GM12878 (cell line): ENCODE measurements at regions not wholly inside any gene's neighbourhood (a gene's known extent, or its start where the extent isn't known, plus 50 kb on each side); places are given as distances from the start of the nearest gene placed in this dataset.

ENCODE experiments used
- ATAC-seq: fragments of 200-7000 bp; cut with Tn5 transposase; 3 replicates; pipeline ENCODE4 v1.9.1; 2020; ENCODE audit warnings: mild to moderate bottlenecking, moderate library complexity
- BruUV-seq: library from RNA; stranded (reverse); fragments of 400-500 nt; replicated peaks from 2 replicates; lab custom pipeline; 2021; lab: Mats Ljungman, UMichigan
- CTCF ChIA-PET: fragments of 300-600 bp; sonication (Branson Sonifier 250); formaldehyde crosslinking; extraction: SDS; loops from one replicate; lab custom pipeline; 2021; ENCODE audit warnings: inconsistent platforms; lab: Yijun Ruan, JAX
- POLR2A ChIA-PET: fragments of 350-600 bp; formaldehyde crosslinking; extraction: SDS; loops from one replicate; lab custom pipeline; 2021; ENCODE audit warnings: inconsistent platforms; lab: Charles Lee
- RAD21 ChIA-PET: fragments of 300-600 bp; sonication (Branson Sonifier 250); formaldehyde crosslinking; loops from one replicate; lab custom pipeline; 2023; ENCODE audit warnings: antibody characterized with exemption; ENCODE audit not compliant: unreplicated experiment; lab: Charles Lee
- SMC1A ChIA-PET: fragments of 300-600 bp; sonication (Branson Sonifier 250); formaldehyde crosslinking; loops from one replicate; lab custom pipeline; 2023; ENCODE audit not compliant: unreplicated experiment, uncharacterized antibody; lab: Charles Lee
- DNase-seq: peaks from one replicate; pipeline ENCODE4 v3.0.0-alpha.2; 2011; ENCODE audit warnings: low read depth, low spot score
- FAIRE-seq: peaks from 3 replicates; lab custom pipeline; 2011; peaks lifted over from hg19 to GRCh38; lab: Jason Lieb, UNC
- H2AFZ ChIP-seq: 2 replicates; pipeline ENCODE4 v1.6.0; 2011; ENCODE audit warnings: low read depth, low read length, control low read depth; ENCODE audit not compliant: control insufficient read depth
- H3K27ac ChIP-seq: 2 replicates; pipeline ENCODE4 v1.5.1; 2011; ENCODE audit warnings: control low read depth; ENCODE audit not compliant: control insufficient read depth, insufficient read depth
- H3K27me3 ChIP-seq, 2 experiments: replicated peaks in 1 of 2; 2 replicates each; pipeline versions ENCODE4 v1.6.0 to v1.6.1; 2011; ENCODE audit warnings: low read length in 1 of 2; ENCODE audit not compliant: control insufficient read depth in 2 of 2, insufficient read depth in 2 of 2
- H3K36me3 ChIP-seq, 2 experiments: 2 replicates each; pipeline ENCODE4 v1.5.1; 2011; ENCODE audit warnings: low read length in 1 of 2; ENCODE audit not compliant: control insufficient read depth in 2 of 2, insufficient read depth in 2 of 2
- H3K4me1 ChIP-seq: 2 replicates; pipeline ENCODE4 v1.6.1; 2011; ENCODE audit warnings: mild to moderate bottlenecking, low read length, moderate library complexity, mixed read lengths; ENCODE audit not compliant: control insufficient read depth, insufficient read depth
- H3K4me2 ChIP-seq: 2 replicates; pipeline ENCODE4 v1.6.0; 2011; ENCODE audit warnings: control low read depth; ENCODE audit not compliant: control insufficient read depth, insufficient read depth
- H3K4me3 ChIP-seq: fragments of 200-600 bp; sonication (generic); 2 replicates; pipeline ENCODE4 v1.5.1; 2016
- H3K79me2 ChIP-seq: 2 replicates; pipeline ENCODE4 v1.6.0; 2011; ENCODE audit warnings: low read length; ENCODE audit not compliant: control insufficient read depth, insufficient read depth
- H3K9ac ChIP-seq: 2 replicates; pipeline ENCODE4 v1.8.0; 2011; ENCODE audit warnings: low read length, control low read depth, mixed read lengths; ENCODE audit not compliant: control insufficient read depth, insufficient read depth
- H3K9me3 ChIP-seq: replicated peaks from 3 replicates; pipeline ENCODE4 v1.5.1; 2011; ENCODE audit warnings: mild to moderate bottlenecking, low read length; ENCODE audit not compliant: control insufficient read depth, insufficient read depth
- H4K20me1 ChIP-seq: 2 replicates; pipeline ENCODE4 v1.6.0; 2011; ENCODE audit not compliant: control insufficient read depth, insufficient read depth
- ATF7 ChIP-seq: fragments of 450-650 bp; IDR thresholded peaks from 2 replicates; pipeline ENCODE4 v1.6.1; 2016; ENCODE audit warnings: low read depth, mild to moderate bottlenecking
- HCFC1 ChIP-seq: fragments of 150-350 bp; IDR thresholded peaks from 2 replicates; pipeline ENCODE4 v1.6.1; 2014; ENCODE audit warnings: low read length
- JUNB ChIP-seq: IDR thresholded peaks from 2 replicates; pipeline ENCODE4 v1.6.1; 2016; ENCODE audit warnings: antibody characterized with exemption, mild to moderate bottlenecking
- KLF5 ChIP-seq: fragments of 450-650 bp; IDR thresholded peaks from 2 replicates; pipeline ENCODE4 v1.6.1; 2014; ENCODE audit warnings: mild to moderate bottlenecking; ENCODE audit not compliant: partially characterized antibody
- MXI1 ChIP-seq: fragments of 150-350 bp; IDR thresholded peaks from 2 replicates; pipeline ENCODE4 v1.6.1; 2011; ENCODE audit warnings: low read depth, mild to moderate bottlenecking, inconsistent platforms, low read length, improper control_type of control experiment
- PML ChIP-seq: IDR thresholded peaks from 2 replicates; pipeline ENCODE4 v1.6.1; 2012; ENCODE audit warnings: low read length, inconsistent platforms
- RB1 ChIP-seq: fragments of 450-650 bp; formaldehyde crosslinking; IDR thresholded peaks from 2 replicates; pipeline ENCODE4 v1.6.1; 2017; ENCODE audit warnings: mild to moderate bottlenecking, borderline replicate concordance
- RELA ChIP-seq: fragments of 450-650 bp; IDR thresholded peaks from 2 replicates; pipeline ENCODE4 v1.8.0; 2014; ENCODE audit warnings: borderline replicate concordance; ENCODE audit not compliant: partially characterized antibody
- SMAD5 ChIP-seq: IDR thresholded peaks from 2 replicates; pipeline ENCODE4 v1.6.1; 2016; ENCODE audit warnings: antibody characterized with exemption, low read depth
- WGBS: methylation state at CpG from one replicate; pipeline ENCODE4 v1.1.6; 2016; ENCODE audit warnings: low lambda C conversion rate; ENCODE audit not compliant: insufficient replicate concordance, insufficient coverage; ENCODE audit errors: missing lambda C conversion rate; 5-methylcytosine and 5-hydroxymethylcytosine counted together
- in situ Hi-C: fragments of 300-500 bp; cut with MboI; formaldehyde crosslinking; loops from 9 replicates; pipeline ENCODE4 v1.14.3; 2018; ENCODE audit warnings: mixed read lengths
- intact Hi-C: fragments of 100-400 bp; cut with micrococcal nuclease; formaldehyde crosslinking; loops from one replicate; pipeline ENCODE4 v1.14.2; 2022; ENCODE audit not compliant: unreplicated experiment
- TF ChIP-seq, protein P1 (sequence below): IDR thresholded peaks from 2 replicates; pipeline ENCODE4 v1.6.1; 2012; ENCODE audit warnings: mild to moderate bottlenecking, low read depth, low read length
- TF ChIP-seq, protein P2 (sequence below): IDR thresholded peaks from 2 replicates; pipeline ENCODE4 v1.6.1; 2011; ENCODE audit warnings: mild to moderate bottlenecking, low read depth, low read length, moderate library complexity; ENCODE audit not compliant: insufficient replicate concordance
- TF ChIP-seq, protein P3 (sequence below): fragments of 450-650 bp; IDR thresholded peaks from 2 replicates; pipeline ENCODE4 v1.6.1; 2017; ENCODE audit warnings: mild to moderate bottlenecking, moderate library complexity
- TF ChIP-seq, protein P4 (sequence below): fragments of 450-650 bp; IDR thresholded peaks from 2 replicates; pipeline ENCODE4 v1.6.1; 2017; ENCODE audit warnings: mild to moderate bottlenecking, moderate library complexity

DNA sequence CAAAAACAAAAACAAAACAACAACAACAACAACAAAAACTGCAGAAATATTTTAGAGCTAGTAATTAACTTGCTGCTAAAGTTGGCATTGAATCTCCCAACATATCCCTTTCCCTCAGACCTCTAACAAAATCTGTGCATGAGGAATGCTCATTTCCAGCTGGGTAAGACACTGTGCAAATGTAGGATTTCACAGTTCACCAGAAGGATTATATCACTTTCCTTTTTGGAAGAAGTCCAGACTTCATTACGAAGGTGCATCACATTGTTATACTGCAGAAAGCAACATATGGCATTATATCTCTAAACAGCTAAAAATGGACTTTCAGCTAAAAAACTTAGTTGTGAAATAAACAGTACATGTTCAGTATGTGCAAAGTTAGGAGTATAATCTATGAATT, 341.8 kb downstream of the FSCB start:
- ChIA-PET CTCF (no interaction called here), POLR2A (no interaction called here), SMC1A (no interaction called here), RAD21 (no interaction called here)
- no peaks in the 10 kb centered on the region for H3K36me3 ChIP-seq
- no peak overlapping the region for H3K9ac ChIP-seq
- no peak overlapping the region for H3K4me3 ChIP-seq
- no peak for ATAC-seq
- in situ Hi-C loops: no loop called here
- no TSS peak for BruUV-seq
- 40% methylated on average over 1 of the region's 1 CpG for WGBS
- H3K4me1 ChIP-seq: no peaks in the 10 kb centered on the region
- H3K9me3 ChIP-seq: no peaks in the 10 kb centered on the region
- FAIRE-seq: no peak
- H3K79me2 ChIP-seq: no peaks in the 10 kb centered on the region
- no peaks in the 10 kb centered on the region for H3K27me3 ChIP-seq
- intact Hi-C loops: no loop called here
- H3K27ac ChIP-seq: no peak overlapping the region
- H2AFZ ChIP-seq: no peak overlapping the region
- DNase-seq: no peak
- no peaks in the 10 kb centered on the region for H4K20me1 ChIP-seq
- no peak overlapping the region for H3K4me2 ChIP-seq
- TF ChIP-seq, protein P1, sequence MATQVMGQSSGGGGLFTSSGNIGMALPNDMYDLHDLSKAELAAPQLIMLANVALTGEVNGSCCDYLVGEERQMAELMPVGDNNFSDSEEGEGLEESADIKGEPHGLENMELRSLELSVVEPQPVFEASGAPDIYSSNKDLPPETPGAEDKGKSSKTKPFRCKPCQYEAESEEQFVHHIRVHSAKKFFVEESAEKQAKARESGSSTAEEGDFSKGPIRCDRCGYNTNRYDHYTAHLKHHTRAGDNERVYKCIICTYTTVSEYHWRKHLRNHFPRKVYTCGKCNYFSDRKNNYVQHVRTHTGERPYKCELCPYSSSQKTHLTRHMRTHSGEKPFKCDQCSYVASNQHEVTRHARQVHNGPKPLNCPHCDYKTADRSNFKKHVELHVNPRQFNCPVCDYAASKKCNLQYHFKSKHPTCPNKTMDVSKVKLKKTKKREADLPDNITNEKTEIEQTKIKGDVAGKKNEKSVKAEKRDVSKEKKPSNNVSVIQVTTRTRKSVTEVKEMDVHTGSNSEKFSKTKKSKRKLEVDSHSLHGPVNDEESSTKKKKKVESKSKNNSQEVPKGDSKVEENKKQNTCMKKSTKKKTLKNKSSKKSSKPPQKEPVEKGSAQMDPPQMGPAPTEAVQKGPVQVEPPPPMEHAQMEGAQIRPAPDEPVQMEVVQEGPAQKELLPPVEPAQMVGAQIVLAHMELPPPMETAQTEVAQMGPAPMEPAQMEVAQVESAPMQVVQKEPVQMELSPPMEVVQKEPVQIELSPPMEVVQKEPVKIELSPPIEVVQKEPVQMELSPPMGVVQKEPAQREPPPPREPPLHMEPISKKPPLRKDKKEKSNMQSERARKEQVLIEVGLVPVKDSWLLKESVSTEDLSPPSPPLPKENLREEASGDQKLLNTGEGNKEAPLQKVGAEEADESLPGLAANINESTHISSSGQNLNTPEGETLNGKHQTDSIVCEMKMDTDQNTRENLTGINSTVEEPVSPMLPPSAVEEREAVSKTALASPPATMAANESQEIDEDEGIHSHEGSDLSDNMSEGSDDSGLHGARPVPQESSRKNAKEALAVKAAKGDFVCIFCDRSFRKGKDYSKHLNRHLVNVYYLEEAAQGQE: no peak
- TF ChIP-seq PML: no peak
- TF ChIP-seq, protein P2, sequence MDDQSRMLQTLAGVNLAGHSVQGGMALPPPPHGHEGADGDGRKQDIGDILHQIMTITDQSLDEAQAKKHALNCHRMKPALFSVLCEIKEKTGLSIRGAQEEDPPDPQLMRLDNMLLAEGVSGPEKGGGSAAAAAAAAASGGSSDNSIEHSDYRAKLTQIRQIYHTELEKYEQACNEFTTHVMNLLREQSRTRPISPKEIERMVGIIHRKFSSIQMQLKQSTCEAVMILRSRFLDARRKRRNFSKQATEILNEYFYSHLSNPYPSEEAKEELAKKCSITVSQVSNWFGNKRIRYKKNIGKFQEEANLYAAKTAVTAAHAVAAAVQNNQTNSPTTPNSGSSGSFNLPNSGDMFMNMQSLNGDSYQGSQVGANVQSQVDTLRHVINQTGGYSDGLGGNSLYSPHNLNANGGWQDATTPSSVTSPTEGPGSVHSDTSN: no peak
- TF ChIP-seq MXI1: no peak
- TF ChIP-seq HCFC1: no peak
- TF ChIP-seq ATF7: no peak
- no peak for TF ChIP-seq KLF5
- TF ChIP-seq RELA: no peak
- TF ChIP-seq SMAD5: no peak
- TF ChIP-seq, protein P3, sequence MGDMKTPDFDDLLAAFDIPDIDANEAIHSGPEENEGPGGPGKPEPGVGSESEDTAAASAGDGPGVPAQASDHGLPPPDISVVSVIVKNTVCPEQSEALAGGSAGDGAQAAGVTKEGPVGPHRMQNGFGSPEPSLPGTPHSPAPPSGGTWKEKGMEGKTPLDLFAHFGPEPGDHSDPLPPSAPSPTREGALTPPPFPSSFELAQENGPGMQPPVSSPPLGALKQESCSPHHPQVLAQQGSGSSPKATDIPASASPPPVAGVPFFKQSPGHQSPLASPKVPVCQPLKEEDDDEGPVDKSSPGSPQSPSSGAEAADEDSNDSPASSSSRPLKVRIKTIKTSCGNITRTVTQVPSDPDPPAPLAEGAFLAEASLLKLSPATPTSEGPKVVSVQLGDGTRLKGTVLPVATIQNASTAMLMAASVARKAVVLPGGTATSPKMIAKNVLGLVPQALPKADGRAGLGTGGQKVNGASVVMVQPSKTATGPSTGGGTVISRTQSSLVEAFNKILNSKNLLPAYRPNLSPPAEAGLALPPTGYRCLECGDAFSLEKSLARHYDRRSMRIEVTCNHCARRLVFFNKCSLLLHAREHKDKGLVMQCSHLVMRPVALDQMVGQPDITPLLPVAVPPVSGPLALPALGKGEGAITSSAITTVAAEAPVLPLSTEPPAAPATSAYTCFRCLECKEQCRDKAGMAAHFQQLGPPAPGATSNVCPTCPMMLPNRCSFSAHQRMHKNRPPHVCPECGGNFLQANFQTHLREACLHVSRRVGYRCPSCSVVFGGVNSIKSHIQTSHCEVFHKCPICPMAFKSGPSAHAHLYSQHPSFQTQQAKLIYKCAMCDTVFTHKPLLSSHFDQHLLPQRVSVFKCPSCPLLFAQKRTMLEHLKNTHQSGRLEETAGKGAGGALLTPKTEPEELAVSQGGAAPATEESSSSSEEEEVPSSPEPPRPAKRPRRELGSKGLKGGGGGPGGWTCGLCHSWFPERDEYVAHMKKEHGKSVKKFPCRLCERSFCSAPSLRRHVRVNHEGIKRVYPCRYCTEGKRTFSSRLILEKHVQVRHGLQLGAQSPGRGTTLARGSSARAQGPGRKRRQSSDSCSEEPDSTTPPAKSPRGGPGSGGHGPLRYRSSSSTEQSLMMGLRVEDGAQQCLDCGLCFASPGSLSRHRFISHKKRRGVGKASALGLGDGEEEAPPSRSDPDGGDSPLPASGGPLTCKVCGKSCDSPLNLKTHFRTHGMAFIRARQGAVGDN: no peak
- TF ChIP-seq RB1: no peak
- TF ChIP-seq, protein P4, sequence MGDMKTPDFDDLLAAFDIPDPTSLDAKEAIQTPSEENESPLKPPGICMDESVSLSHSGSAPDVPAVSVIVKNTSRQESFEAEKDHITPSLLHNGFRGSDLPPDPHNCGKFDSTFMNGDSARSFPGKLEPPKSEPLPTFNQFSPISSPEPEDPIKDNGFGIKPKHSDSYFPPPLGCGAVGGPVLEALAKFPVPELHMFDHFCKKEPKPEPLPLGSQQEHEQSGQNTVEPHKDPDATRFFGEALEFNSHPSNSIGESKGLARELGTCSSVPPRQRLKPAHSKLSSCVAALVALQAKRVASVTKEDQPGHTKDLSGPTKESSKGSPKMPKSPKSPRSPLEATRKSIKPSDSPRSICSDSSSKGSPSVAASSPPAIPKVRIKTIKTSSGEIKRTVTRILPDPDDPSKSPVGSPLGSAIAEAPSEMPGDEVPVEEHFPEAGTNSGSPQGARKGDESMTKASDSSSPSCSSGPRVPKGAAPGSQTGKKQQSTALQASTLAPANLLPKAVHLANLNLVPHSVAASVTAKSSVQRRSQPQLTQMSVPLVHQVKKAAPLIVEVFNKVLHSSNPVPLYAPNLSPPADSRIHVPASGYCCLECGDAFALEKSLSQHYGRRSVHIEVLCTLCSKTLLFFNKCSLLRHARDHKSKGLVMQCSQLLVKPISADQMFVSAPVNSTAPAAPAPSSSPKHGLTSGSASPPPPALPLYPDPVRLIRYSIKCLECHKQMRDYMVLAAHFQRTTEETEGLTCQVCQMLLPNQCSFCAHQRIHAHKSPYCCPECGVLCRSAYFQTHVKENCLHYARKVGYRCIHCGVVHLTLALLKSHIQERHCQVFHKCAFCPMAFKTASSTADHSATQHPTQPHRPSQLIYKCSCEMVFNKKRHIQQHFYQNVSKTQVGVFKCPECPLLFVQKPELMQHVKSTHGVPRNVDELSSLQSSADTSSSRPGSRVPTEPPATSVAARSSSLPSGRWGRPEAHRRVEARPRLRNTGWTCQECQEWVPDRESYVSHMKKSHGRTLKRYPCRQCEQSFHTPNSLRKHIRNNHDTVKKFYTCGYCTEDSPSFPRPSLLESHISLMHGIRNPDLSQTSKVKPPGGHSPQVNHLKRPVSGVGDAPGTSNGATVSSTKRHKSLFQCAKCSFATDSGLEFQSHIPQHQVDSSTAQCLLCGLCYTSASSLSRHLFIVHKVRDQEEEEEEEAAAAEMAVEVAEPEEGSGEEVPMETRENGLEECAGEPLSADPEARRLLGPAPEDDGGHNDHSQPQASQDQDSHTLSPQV: no peak
- no peak for TF ChIP-seq JUNB
